Hepatocyte (in vitro differentiated cells): ENCODE measurements at regions not wholly inside any gene's neighbourhood (a gene's known extent, or its start where the extent isn't known, plus 50 kb on each side); places are given as distances from the start of the nearest gene placed in this dataset.

Source experiments
- DNase-seq: peaks from one replicate; pipeline ENCODE4 v3.0.0-alpha.2; 2016; ENCODE audit warnings: low spot score
- H2AFZ ChIP-seq: fragments of 200-600 bp; sonication (generic); 2 replicates; pipeline ENCODE4 v1.6.0; 2016; ENCODE audit warnings: antibody characterized with exemption, mild to moderate bottlenecking
- H3K27ac ChIP-seq: fragments of 200-600 bp; sonication (generic); 2 replicates; pipeline ENCODE4 v1.5.1; 2016; ENCODE audit warnings: mild to moderate bottlenecking
- H3K27me3 ChIP-seq: fragments of 200-600 bp; sonication (generic); 2 replicates; pipeline ENCODE4 v1.6.1; 2016
- H3K36me3 ChIP-seq: fragments of 200-600 bp; sonication (generic); replicated peaks from 2 replicates; pipeline ENCODE4 v1.5.1; 2016; ENCODE audit warnings: low read depth; ENCODE audit not compliant: insufficient read depth
- H3K4me1 ChIP-seq: fragments of 200-600 bp; sonication (generic); 2 replicates; pipeline ENCODE4 v1.5.1; 2016; ENCODE audit warnings: mild to moderate bottlenecking, moderate library complexity; ENCODE audit not compliant: insufficient read depth
- H3K4me2 ChIP-seq: fragments of 200-600 bp; sonication (generic); 2 replicates; pipeline ENCODE4 v1.6.0; 2016
- H3K4me3 ChIP-seq: fragments of 200-600 bp; sonication (generic); 2 replicates; pipeline ENCODE4 v1.5.1; 2016; ENCODE audit warnings: mild to moderate bottlenecking
- H3K79me2 ChIP-seq: fragments of 200-600 bp; sonication (generic); 2 replicates; pipeline ENCODE4 v1.6.0; 2017; ENCODE audit warnings: mild to moderate bottlenecking
- H3K9me2 ChIP-seq: fragments of 200-600 bp; sonication (generic); replicated peaks from 2 replicates; pipeline ENCODE4 v1.6.0; 2017; ENCODE audit warnings: mild to moderate bottlenecking; ENCODE audit not compliant: insufficient read depth
- H3K9me3 ChIP-seq: fragments of 200-600 bp; sonication (generic); 2 replicates; pipeline ENCODE4 v1.5.1; 2016; ENCODE audit warnings: low read depth, mild to moderate bottlenecking
- H4K20me1 ChIP-seq: fragments of 200-600 bp; sonication (generic); 2 replicates; pipeline ENCODE4 v1.6.0; 2016; ENCODE audit warnings: mild to moderate bottlenecking; ENCODE audit not compliant: insufficient read depth, poor library complexity, severe bottlenecking
- CTCF ChIP-seq: fragments of 200-600 bp; sonication (generic); IDR thresholded peaks from 2 replicates; pipeline ENCODE4 v1.5.1; 2016; ENCODE audit warnings: antibody characterized with exemption, mild to moderate bottlenecking; ENCODE audit not compliant: poor library complexity
- EZH2 ChIP-seq: fragments of 200-600 bp; sonication (generic); IDR thresholded peaks from 2 replicates; pipeline ENCODE4 v1.6.1; 2016; ENCODE audit warnings: antibody characterized with exemption, mild to moderate bottlenecking, borderline replicate concordance
- EZH2phosphoT487 ChIP-seq: fragments of 200-600 bp; sonication (generic); IDR thresholded peaks from one replicate; pipeline ENCODE4 v1.6.1; 2018; ENCODE audit warnings: antibody characterized with exemption, mild to moderate bottlenecking, low read depth, moderate library complexity; ENCODE audit not compliant: unreplicated experiment, severe bottlenecking
- WGBS: methylation state at CpG from one replicate; pipeline ENCODE4 v1.1.6; 2016; ENCODE audit warnings: low lambda C conversion rate; ENCODE audit errors: missing lambda C conversion rate; 5-methylcytosine and 5-hydroxymethylcytosine counted together

DNA sequence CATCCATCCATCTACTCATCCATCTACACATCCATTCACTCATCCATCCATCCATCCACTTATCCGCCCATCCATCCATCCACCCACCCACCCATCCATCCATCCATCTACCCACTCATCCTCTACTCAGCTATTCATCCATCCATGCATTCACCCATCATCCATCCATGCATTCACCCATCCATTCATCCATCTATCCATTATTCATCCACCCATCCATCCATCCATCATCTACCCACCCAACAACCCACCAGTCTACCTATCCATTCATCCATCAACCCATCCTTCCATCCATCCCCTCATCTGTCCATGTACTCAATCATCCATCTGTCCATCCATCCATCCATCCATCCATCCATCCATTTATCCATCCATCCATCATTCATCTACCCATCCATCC is 972.7 kb downstream of the BRD1 start:
- H3K9me3 ChIP-seq = no peaks in the 10 kb centered on the region

DNA sequence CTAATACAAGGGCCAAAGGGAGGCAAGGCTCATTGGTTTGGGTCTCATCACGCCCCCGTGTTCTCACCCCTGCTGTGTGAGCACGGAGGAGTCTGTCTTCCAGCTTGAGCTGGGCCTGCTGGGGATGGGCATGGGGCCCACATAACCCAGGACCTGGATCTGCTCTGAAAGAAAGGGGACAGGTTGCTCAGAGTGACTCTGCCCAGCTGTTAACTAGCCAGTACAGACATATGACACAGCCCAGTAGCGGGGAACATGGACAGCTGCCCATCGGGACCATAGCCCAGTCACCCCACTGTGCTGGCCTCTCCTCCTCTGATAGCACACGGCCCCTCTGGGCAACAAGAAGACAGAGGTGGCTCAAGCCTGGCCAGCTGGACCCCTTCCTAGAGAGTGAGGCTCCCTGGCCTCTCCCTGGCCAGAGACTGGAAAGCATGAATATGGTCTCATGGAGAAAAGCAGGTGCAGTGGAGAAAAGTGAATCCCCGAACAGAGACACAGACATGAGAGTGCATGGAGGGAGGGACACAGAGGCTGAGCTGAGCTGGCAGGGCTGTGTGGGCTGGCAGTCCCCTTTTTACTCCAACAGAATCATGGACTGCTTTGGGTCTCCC is 973.9 kb downstream of the BRD1 start:
- H3K4me2 ChIP-seq = no peak overlapping the region
- WGBS = 88% methylated on average over 7 of the region's 7 CpGs
- no peaks in the 10 kb centered on the region for H3K9me2 ChIP-seq
- H3K9me3 ChIP-seq = no peaks in the 10 kb centered on the region
- H3K27ac ChIP-seq = no peak overlapping the region
- H3K79me2 ChIP-seq = no peaks in the 10 kb centered on the region
- DNase-seq = no peak
- no peak overlapping the region for H3K4me3 ChIP-seq
- no peak overlapping the region for H2AFZ ChIP-seq
- no peaks in the 10 kb centered on the region for H3K27me3 ChIP-seq
- no peaks in the 10 kb centered on the region for H3K4me1 ChIP-seq
- H4K20me1 ChIP-seq = no peaks in the 10 kb centered on the region
- H3K36me3 ChIP-seq = no peaks in the 10 kb centered on the region
- TF ChIP-seq EZH2phosphoT487 (no peak), EZH2 (no peak), CTCF (no peak)

More for the DNA sequence above, 972.7 kb downstream of the BRD1 start:
- H3K36me3 ChIP-seq = no peaks in the 10 kb centered on the region
- H3K4me1 ChIP-seq = no peaks in the 10 kb centered on the region
- H3K9me2 ChIP-seq = no peaks in the 10 kb centered on the region
- no peak overlapping the region for H2AFZ ChIP-seq
- H3K79me2 ChIP-seq = no peaks in the 10 kb centered on the region
- no peak overlapping the region for H3K4me3 ChIP-seq
- WGBS = 88% methylated on average over 1 of the region's 1 CpG
- H3K4me2 ChIP-seq = no peak overlapping the region
- no peak for DNase-seq
- TF ChIP-seq CTCF (no peak), EZH2phosphoT487 (no peak), EZH2 (no peak)
- H4K20me1 ChIP-seq = no peaks in the 10 kb centered on the region
- no peaks in the 10 kb centered on the region for H3K27me3 ChIP-seq
- H3K27ac ChIP-seq = no peak overlapping the region

- Histone ChIP-seq H3K79me2 (no peaks in the 10 kb centered on the region), H4K20me1 (no peaks in the 10 kb centered on the region), H3K4me1 (no peaks in the 10 kb centered on the region), H3K36me3 (no peaks in the 10 kb centered on the region), H3K27me3 (no peaks in the 10 kb centered on the region), H3K9me3 (no peaks in the 10 kb centered on the region), H3K4me2 (no peak overlapping the region), H3K27ac (no peak overlapping the region), H3K9me2 (no peaks in the 10 kb centered on the region), H3K4me3 (no peak overlapping the region), H2AFZ (no peak overlapping the region)
- no peak for DNase-seq
- WGBS = 87% methylated on average over 22 of the region's 22 CpGs
- TF ChIP-seq CTCF (no peak), EZH2 (no peak), EZH2phosphoT487 (no peak)
Observed at GRCh38 chr22:48851933-48852549, 975.6 kb downstream of the BRD1 start.
